ENCODE measurements at regions not wholly inside any gene's neighbourhood (a gene's known extent, or its start where the extent isn't known, plus 50 kb on each side); places are given as distances from the start of the nearest gene placed in this dataset.
A peak's percentile ranks its signal among the peaks of the same experiment; 100 is the strongest.

DNA sequence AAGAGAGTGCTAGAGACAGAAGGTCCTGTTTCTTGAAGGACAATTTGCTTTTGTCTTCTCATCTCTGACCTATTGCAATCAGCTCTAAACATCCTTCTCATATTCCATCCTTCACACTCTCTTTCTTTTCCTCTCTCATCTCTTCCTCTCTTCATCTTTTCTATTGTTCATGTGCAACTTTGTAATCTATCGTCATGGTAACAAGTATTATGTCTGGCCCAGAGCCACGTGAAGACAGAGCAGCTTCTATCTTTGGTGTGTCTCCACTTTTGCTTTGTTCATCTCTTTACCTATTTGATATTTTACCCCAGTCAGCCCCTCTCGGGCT lies 104.9 kb upstream of the ABCB5 start:
- no peaks in the 10 kb centered on the region for H4K20me1 ChIP-seq (ENCODE audit: insufficient read depth, low read length, poor library complexity, severe bottlenecking)
- no peak overlapping the region for H3K4me3 ChIP-seq (ENCODE audit: low read length, poor library complexity, severe bottlenecking)
- H3K9me3 ChIP-seq (ENCODE audit: insufficient read depth, low read depth, low read length) = no peaks in the 10 kb centered on the region
- H3K79me2 ChIP-seq (ENCODE audit: insufficient read depth, low read length) = no peaks in the 10 kb centered on the region
- H2AFZ ChIP-seq (ENCODE audit: low read length) = no peak overlapping the region
- H3K4me1 ChIP-seq (ENCODE audit: insufficient read depth, low read length, poor library complexity, severe bottlenecking) = peaks cover 74% of the 10 kb centered on the region
- no peaks in the 10 kb centered on the region for H3K36me3 ChIP-seq (ENCODE audit: insufficient read depth, low read length)
- H3F3A ChIP-seq (ENCODE audit: low read depth) = peaks cover 7% of the 10 kb centered on the region; the same call in 1 of the 2 replicates
- no peak overlapping the region for H3K4me2 ChIP-seq (ENCODE audit: low read depth, low read length, poor library complexity, severe bottlenecking)
- no peak overlapping the region for H3K9ac ChIP-seq (ENCODE audit: low read depth, low read length, poor library complexity, severe bottlenecking)
- no peaks in the 10 kb centered on the region for H3K9me2 ChIP-seq (replicated peaks; ENCODE audit: low read depth, low read length)
- H3K27me3 ChIP-seq (ENCODE audit: insufficient read depth, low read length, poor library complexity, severe bottlenecking) = no peaks in the 10 kb centered on the region
- TF ChIP-seq, protein P1, sequence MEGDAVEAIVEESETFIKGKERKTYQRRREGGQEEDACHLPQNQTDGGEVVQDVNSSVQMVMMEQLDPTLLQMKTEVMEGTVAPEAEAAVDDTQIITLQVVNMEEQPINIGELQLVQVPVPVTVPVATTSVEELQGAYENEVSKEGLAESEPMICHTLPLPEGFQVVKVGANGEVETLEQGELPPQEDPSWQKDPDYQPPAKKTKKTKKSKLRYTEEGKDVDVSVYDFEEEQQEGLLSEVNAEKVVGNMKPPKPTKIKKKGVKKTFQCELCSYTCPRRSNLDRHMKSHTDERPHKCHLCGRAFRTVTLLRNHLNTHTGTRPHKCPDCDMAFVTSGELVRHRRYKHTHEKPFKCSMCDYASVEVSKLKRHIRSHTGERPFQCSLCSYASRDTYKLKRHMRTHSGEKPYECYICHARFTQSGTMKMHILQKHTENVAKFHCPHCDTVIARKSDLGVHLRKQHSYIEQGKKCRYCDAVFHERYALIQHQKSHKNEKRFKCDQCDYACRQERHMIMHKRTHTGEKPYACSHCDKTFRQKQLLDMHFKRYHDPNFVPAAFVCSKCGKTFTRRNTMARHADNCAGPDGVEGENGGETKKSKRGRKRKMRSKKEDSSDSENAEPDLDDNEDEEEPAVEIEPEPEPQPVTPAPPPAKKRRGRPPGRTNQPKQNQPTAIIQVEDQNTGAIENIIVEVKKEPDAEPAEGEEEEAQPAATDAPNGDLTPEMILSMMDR (conservative IDR thresholded peaks at IDR 0.05; ENCODE audit: low read length) = no peak
- TF ChIP-seq EZH2phosphoT487 (IDR thresholded peaks at IDR 0.05; ENCODE audit: borderline replicate concordance) = no peak

DNA sequence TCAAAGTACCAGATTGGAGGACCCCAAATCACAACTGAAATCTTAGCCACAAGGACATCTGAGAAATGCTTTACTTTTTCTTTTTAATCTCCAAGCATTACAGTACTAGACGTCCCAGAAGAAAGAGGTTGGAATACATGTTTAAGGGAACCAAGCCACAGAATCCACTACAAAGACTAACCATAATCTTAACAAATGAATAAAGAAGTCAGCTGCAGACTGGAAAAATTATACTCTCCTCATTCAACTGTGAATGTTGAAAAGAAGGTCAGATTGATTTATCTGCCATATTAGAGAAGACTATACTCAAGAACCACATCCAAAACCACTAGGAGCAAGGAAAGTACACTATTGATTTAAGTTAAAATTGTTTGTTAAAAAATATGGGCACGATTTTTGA lies 102.1 kb upstream of the ABCB5 start:
- Histone ChIP-seq H3K27me3 (ENCODE audit: insufficient read depth, low read length, poor library complexity, severe bottlenecking) (no peaks in the 10 kb centered on the region), H3K9me2 (replicated peaks; ENCODE audit: low read depth, low read length) (no peaks in the 10 kb centered on the region), H4K20me1 (ENCODE audit: insufficient read depth, low read length, poor library complexity, severe bottlenecking) (no peaks in the 10 kb centered on the region), H3K4me2 (ENCODE audit: low read depth, low read length, poor library complexity, severe bottlenecking) (peak overlapping the region; percentile 11), H3F3A (ENCODE audit: low read depth) (peaks cover 6% of the 10 kb centered on the region; the same call in 1 of the 2 replicates), H3K36me3 (ENCODE audit: insufficient read depth, low read length) (no peaks in the 10 kb centered on the region), H2AFZ (ENCODE audit: low read length) (no peak overlapping the region), H3K9me3 (ENCODE audit: insufficient read depth, low read depth, low read length) (no peaks in the 10 kb centered on the region), H3K9ac (ENCODE audit: low read depth, low read length, poor library complexity, severe bottlenecking) (no peak overlapping the region), H3K79me2 (ENCODE audit: insufficient read depth, low read length) (no peaks in the 10 kb centered on the region), H3K4me1 (ENCODE audit: insufficient read depth, low read length, poor library complexity, severe bottlenecking) (peaks cover 53% of the 10 kb centered on the region), H3K4me3 (ENCODE audit: low read length, poor library complexity, severe bottlenecking) (no peak overlapping the region)
- TF ChIP-seq, protein P1 (conservative IDR thresholded peaks at IDR 0.05; ENCODE audit: low read length) = no peak
- TF ChIP-seq EZH2phosphoT487 (IDR thresholded peaks at IDR 0.05; ENCODE audit: borderline replicate concordance) = no peak

DNA sequence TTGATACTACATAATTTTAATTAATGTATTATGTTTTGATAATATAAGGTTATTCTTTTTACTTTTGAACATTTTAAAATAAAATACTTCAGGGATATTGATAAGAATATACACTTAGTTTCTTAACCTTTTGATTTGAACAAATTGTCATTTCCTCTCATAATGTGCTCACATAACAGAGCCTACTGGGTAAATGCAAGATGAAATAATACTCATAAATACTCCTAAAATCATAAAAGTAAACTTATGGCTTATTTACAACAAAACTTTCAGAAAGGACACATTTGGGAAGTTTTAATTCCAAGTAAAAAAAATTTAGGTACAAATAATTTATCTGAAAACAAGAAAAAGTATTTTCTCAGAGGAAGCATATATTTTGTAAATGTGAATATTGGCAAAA lies 101.6 kb upstream of the ABCB5 start:
- Histone ChIP-seq H3F3A (ENCODE audit: low read depth) (peaks cover 2% of the 10 kb centered on the region; the same call in 1 of the 2 replicates), H3K9ac (ENCODE audit: low read depth, low read length, poor library complexity, severe bottlenecking) (no peak overlapping the region), H3K9me3 (ENCODE audit: insufficient read depth, low read depth, low read length) (no peaks in the 10 kb centered on the region), H4K20me1 (ENCODE audit: insufficient read depth, low read length, poor library complexity, severe bottlenecking) (no peaks in the 10 kb centered on the region), H3K4me2 (ENCODE audit: low read depth, low read length, poor library complexity, severe bottlenecking) (peak overlapping the region; percentile 70), H3K9me2 (replicated peaks; ENCODE audit: low read depth, low read length) (no peaks in the 10 kb centered on the region), H3K4me1 (ENCODE audit: insufficient read depth, low read length, poor library complexity, severe bottlenecking) (peaks cover 47% of the 10 kb centered on the region), H3K36me3 (ENCODE audit: insufficient read depth, low read length) (no peaks in the 10 kb centered on the region), H3K27me3 (ENCODE audit: insufficient read depth, low read length, poor library complexity, severe bottlenecking) (no peaks in the 10 kb centered on the region), H3K4me3 (ENCODE audit: low read length, poor library complexity, severe bottlenecking) (peak overlapping the region; percentile 50), H2AFZ (ENCODE audit: low read length) (no peak overlapping the region), H3K79me2 (ENCODE audit: insufficient read depth, low read length) (no peaks in the 10 kb centered on the region)
- no peak for TF ChIP-seq EZH2phosphoT487 (IDR thresholded peaks at IDR 0.05; ENCODE audit: borderline replicate concordance)
- TF ChIP-seq, protein P1 (conservative IDR thresholded peaks at IDR 0.05; ENCODE audit: low read length) = no peak

Data from Loucy (cell line).